ENCODE measurements at regions not wholly inside any gene's neighbourhood (a gene's known extent, or its start where the extent isn't known, plus 50 kb on each side); places are given as distances from the start of the nearest gene placed in this dataset.
"Not testable (repeated sequence)": the region's sequence is repeated elsewhere in the genome, so short reads cannot be mapped to it uniquely, and the experiment has no call there.

- DNase-seq (ENCODE audit: low spot score): no peak
These were observed 312.4 kb upstream of the CDH5 start for GRCh38 chr16:66054095-66054494.

- no peak for DNase-seq (ENCODE audit: low spot score)
These were observed 313.7 kb upstream of the CDH5 start for GRCh38 chr16:66052745-66053144.

- DNase-seq (ENCODE audit: low spot score): no peak
These were observed 315.5 kb upstream of the CDH5 start for GRCh38 chr16:66050991-66051390.

GRCh38 chr16:66049865-66050264 lies 316.6 kb upstream of the CDH5 start:
- DNase-seq (ENCODE audit: low spot score): no peak

GRCh38 chr16:66045626-66046025 lies 320.9 kb upstream of the CDH5 start:
- no peak for DNase-seq (ENCODE audit: low spot score)

DNA sequence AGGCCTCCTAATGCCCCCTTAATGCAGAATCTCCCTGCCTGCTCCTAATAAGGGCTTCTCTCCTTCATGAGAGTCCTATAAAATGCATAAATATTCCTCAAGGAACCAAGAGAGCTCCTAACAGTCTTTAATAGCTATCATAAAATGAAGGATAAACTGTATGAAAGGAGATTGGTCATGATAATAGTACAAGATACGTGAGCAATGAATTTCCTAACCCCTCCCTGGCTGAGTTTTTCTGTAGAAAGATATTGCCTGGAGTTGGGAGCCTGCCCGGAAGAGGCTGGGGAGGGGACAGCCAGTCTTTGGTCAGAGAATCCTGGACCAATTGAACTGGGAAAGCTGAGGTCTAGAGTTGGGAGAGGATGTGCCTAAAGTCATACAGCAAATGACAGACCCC lies 321.9 kb upstream of the CDH5 start:
- no peak for DNase-seq (ENCODE audit: low spot score)

DNA sequence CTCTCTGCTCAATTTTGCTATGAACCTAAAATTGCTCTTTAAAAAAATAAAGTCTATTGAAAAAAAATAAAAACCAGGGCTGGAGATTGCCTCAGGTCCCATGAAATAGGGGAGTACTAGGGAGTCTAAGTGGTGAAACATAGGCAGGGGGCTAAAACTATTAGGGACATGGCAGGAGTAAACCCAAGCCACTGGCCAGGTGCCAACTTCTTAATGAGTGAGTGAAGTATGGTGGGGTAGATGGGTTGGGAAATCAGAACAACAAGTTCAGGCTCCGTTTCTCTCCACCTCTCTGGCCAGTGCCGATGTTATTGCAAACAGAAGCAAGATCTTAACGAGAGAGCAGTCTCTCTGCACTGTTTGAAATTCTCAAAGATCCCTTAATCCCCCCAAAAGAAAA lies 322.4 kb upstream of the CDH5 start:
- no peak for DNase-seq (ENCODE audit: low spot score)

DNA sequence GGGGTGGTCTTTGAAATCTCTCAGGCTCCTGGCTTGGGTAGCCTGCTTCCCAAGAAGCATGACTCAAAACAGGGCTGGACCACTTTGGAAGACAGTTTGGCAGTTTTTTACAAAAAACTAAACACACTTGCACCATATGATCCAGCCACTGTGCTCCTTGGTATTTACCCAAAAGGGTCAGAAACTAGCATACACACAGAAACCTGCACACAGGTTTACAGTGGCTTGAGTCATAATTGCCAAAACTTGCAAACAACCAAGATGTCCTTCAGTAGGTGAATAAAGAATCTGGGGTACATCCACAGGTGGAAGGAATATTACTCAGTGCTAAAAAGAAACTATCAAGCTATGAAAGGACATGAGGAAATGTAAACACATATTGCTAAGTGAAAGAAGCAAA lies 323.2 kb upstream of the CDH5 start:
- no peak for DNase-seq (ENCODE audit: low spot score)

DNA sequence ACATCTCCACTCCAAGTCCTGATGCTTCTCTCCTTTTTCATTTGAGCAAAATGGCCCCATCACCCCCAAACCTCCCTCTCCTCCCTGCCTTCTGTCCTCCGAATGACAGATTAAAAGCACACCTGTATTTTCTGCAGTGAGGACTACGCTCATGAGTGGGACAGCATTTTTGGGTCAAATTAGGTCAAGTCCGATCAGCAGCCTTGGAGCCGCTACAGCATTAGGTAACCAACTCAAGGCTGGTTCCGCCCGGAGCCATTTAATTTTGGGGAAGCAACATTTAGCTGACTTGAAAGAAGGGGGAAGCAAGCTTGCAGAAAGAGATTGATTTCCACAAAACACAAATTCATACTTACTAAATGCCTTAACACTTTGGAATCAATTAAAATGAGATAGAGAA lies 324.1 kb upstream of the CDH5 start:
- DNase-seq (ENCODE audit: low spot score): no peak

DNA sequence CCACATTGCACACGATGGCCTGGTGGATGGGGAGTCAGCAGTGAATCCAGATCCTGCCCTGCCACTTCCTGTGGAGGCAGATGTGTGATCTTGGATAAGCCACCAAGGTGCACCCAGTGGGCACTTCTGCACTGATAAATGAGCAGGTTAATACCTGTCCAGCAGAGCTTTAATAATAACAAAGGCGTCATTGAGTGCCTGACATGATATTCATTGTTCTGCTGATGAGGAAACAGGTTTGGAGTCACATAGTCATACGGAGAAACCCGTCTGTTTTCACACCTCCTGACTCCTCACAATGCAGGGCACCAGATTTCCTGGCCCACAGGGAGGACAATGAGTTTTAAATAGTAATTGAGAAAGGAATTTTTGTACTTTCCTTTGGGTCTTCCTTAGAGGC lies 324.6 kb upstream of the CDH5 start:
- no peak for DNase-seq (ENCODE audit: low spot score)

DNA sequence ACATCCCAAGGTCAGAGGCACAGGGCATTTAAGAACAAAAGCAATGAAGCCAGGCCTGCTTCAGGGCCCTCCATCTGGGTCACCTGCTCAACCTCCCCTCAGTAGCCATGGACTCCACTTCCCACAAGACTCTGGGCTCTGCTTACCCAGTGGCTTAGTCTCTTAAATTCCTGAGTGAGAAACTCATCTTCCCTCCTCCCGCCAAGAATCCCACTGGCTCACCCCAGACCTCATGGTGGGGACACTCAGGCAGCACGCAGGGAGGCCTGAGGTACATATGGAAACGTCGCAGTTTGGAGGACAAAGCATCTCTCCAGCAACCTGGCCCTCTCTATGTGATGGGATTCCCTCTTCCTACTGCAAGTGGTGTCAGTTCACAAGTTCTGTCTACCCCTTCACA lies 326.7 kb upstream of the CDH5 start:
- no peak for DNase-seq (ENCODE audit: low spot score)

DNA sequence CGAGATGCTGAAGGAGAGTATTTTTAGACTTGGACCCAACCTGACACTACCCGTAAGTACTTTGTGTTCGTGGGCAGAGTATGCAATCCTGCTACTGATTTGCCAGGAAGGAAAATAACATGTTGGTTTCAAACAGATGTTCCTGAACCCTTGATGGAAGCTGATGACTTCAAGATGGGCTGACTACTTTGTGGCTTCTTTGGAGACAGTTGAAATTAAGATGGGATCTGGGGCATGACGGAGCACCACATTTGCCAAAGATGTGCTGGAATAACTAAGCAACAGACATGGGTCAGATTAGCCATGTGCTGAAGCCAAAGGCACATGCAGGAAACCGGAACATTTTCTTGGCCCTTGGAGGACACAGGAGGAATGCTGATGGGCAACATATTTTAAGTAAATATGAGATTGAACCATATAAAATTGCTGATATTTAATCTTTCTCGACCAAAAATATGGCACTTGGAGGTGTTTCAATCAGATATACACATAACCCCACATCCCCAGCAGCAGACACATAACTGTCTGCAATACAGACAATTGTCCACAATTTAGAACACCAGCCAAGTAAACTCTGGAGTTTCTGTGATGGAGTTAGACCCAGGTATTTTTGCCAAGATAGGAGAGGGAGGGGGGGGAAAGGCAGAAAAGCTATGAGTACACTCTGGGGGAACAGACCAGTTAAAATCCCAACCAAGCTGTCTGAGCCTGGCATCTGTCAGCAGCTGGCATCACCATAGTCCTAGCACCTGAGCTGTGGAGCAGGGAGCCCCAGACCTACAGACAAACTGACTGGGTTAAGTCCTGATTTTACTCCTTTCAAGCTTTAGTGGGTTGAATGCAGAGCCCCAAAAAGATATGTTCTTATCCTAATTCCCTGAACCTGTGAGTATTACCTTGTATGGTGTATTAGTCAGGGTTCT lies 329.4 kb upstream of the CDH5 start:
- DNase-seq (ENCODE audit: low spot score): no peak

GRCh38 chr16:66036184-66036583 lies 330.3 kb upstream of the CDH5 start:
- DNase-seq (ENCODE audit: low spot score): no peak

- DNase-seq (ENCODE audit: low spot score): no peak
These were observed 331.4 kb upstream of the CDH5 start for GRCh38 chr16:66035096-66035495.

- no peak for DNase-seq (ENCODE audit: low spot score)
These were observed 333.6 kb upstream of the CDH5 start for GRCh38 chr16:66032841-66033240.

- DNase-seq (ENCODE audit: low spot score): no peak
These were observed 336.5 kb upstream of the CDH5 start for GRCh38 chr16:66030036-66030435.

GRCh38 chr16:66028510-66029216 lies 337.8 kb upstream of the CDH5 start:
- DNase-seq (ENCODE audit: low spot score): no peak

GRCh38 chr16:66026787-66027330 lies 339.6 kb upstream of the CDH5 start:
- no peak for DNase-seq (ENCODE audit: low spot score)

- no peak for DNase-seq (ENCODE audit: low spot score)
These were observed 340.3 kb upstream of the CDH5 start for GRCh38 chr16:66026211-66026610.

DNA sequence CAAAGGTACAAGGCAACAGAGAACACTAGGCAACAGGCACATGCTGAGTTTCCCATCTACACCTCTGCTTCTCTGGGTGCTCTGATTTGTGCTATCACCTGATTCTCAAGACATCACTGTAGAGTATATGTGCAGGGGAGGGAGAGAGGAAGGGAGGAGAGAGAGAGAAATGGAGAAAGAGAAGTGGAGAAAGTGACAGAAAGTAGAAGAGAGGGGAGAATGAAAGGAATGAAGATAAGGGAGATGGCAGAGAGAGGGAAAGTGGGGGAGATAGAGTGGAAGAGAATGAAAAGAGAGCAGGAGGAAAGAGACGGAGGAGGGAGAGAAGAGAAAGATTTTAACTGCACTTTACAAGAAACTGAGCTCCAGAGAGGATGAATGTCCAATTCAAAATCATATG lies 340.7 kb upstream of the CDH5 start:
- DNase-seq (ENCODE audit: low spot score): no peak

DNA sequence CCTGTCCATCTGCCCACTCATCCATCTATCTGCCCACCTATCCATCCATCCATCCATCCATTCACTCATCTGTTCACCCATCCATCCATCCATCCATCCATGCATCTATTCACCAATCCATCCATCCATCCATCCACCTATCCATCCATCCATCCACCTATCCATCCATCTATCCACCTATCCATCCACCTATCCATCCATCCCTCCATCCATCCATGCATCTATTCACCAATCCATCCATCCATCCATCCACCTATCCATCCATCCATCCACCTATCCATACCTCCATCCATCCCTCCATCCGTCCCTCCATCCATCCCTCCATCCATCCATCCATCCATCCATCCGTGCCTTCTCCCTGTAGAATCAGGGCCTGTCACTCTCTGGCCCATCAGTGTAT lies 341.9 kb upstream of the CDH5 start:
- DNase-seq (ENCODE audit: low spot score): not testable (repeated sequence)

- no peak for DNase-seq (ENCODE audit: low spot score)
These were observed 343.0 kb upstream of the CDH5 start for GRCh38 chr16:66023481-66023880.

DNA sequence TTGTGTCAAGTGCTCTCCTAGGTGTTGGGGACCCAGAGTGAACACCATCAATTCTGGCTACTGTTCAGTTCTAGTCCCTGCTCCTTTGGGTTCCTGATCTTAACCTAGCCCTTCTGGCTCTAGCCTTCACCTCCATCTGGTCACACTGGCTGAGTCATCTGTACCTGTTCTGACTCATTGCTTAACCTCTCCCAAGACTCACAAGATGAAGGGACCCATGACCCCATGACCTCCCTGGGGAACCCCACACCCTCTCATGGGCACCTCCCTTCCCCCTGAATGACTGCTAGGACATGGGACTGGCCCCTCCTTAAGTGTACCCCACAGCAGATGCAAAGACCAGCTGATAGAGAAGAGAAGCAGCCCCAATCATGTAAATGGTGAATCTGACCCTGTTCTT lies 345.8 kb upstream of the CDH5 start:
- no peak for DNase-seq (ENCODE audit: low spot score)

Data from CD4-positive, alpha-beta T cell treated with Interleukin-2 at 100 ng/mL for 4 hours (primary cell).